ENCODE measurements at regions not wholly inside any gene's neighbourhood (a gene's known extent, or its start where the extent isn't known, plus 50 kb on each side); places are given as distances from the start of the nearest gene placed in this dataset.

DNA sequence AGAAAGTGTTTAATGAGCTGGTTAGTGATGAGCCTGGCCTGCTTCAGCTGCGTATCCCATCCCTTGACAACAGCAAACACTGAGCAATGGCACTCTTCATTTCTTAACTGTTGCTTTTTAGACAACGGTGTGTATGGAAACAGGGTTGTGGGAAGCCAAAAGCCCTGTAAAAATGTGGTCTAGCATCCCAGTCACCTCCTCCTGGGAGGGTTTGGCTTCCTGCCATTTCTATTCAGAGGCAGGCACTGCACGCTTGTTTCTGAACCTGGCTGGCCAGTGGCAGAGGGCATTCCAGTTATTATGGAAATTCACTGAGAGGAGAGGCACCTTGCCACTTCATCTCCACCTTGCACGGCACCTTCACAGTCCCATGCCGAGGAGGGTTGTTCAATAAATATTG, 123.0 kb upstream of the ADARB2 start:
- H3K9me3 Mint-ChIP-seq = peaks cover 7% of the 10 kb centered on the region
- H3K4me1 Mint-ChIP-seq (ENCODE audit: low read depth) = no peaks in the 10 kb centered on the region
- no peaks in the 10 kb centered on the region for H3K27me3 Mint-ChIP-seq (ENCODE audit: low read depth)
- H3K27ac Mint-ChIP-seq = no peak overlapping the region
- no peaks in the 10 kb centered on the region for H3K36me3 Mint-ChIP-seq (ENCODE audit: low read depth)
- no peak overlapping the region for H3K4me3 Mint-ChIP-seq

DNA sequence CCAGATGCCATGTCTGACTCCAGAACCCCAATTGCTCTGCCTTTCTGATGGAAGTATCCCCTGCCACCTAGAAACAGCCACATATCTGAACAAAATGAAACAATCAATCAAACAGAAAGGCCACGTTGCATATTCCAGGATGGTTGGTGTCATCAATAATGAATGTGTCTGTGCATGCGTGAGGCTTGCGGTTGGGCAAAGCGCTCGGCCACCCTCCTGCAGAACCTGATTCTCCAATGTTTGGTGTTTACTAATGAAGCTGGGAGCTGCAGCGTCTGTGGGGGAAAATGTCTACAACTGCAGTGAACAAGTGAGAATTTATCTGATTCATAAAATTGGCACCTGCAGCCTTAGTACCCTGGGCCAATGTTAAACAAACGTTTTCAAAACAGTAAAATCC, 121.2 kb upstream of the ADARB2 start:
- no peaks in the 10 kb centered on the region for H3K36me3 Mint-ChIP-seq (ENCODE audit: low read depth)
- H3K27me3 Mint-ChIP-seq (ENCODE audit: low read depth) = no peaks in the 10 kb centered on the region
- H3K4me1 Mint-ChIP-seq (ENCODE audit: low read depth) = no peaks in the 10 kb centered on the region
- H3K4me3 Mint-ChIP-seq = no peak overlapping the region
- H3K27ac Mint-ChIP-seq = no peak overlapping the region
- H3K9me3 Mint-ChIP-seq = peaks cover 3% of the 10 kb centered on the region

DNA sequence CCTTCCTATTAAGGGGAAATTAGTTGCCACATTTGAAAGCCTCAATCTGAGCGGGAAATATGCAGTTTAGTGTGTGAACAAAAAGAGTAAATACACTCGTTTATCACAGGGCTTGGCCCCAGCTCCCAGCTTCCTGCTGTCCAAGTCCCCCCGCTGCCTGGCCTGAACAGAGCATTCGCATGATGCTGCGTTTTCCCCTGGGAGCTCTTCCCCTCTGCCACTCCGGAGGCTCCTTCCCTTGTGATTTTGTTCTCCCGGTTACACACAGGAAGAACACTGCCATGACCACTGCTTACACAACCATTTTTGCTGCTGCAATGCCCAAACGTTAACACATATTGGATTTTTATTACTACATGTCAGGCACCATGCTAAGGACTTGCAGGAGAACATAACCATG, 120.7 kb upstream of the ADARB2 start:
- H3K4me1 Mint-ChIP-seq (ENCODE audit: low read depth) = no peaks in the 10 kb centered on the region
- no peak overlapping the region for H3K27ac Mint-ChIP-seq
- H3K36me3 Mint-ChIP-seq (ENCODE audit: low read depth) = no peaks in the 10 kb centered on the region
- no peak overlapping the region for H3K4me3 Mint-ChIP-seq
- no peaks in the 10 kb centered on the region for H3K9me3 Mint-ChIP-seq
- no peaks in the 10 kb centered on the region for H3K27me3 Mint-ChIP-seq (ENCODE audit: low read depth)

DNA sequence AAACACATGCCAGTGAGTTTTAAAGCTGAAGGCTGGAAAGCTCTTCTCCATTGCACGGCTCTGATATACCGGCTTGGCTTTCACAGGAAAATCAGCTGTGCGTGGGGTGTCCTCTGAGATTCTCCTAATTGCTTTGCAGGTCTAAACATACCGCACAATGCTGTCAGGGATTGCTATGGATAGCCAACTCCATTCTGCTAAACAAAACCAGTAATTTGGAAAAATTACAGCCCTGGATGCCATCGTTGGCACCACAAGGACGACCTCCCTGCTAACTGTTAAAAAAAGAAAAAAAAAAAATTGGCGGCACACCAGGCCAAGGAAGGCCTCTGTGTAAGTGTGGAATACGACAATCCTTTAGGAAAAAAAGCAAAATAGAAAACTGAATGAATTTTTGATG, 118.6 kb upstream of the ADARB2 start:
- Mint-ChIP-seq H3K27me3 (ENCODE audit: low read depth) (no peaks in the 10 kb centered on the region), H3K36me3 (ENCODE audit: low read depth) (no peaks in the 10 kb centered on the region), H3K9me3 (no peaks in the 10 kb centered on the region), H3K27ac (no peak overlapping the region), H3K4me3 (no peak overlapping the region), H3K4me1 (ENCODE audit: low read depth) (no peaks in the 10 kb centered on the region)

DNA sequence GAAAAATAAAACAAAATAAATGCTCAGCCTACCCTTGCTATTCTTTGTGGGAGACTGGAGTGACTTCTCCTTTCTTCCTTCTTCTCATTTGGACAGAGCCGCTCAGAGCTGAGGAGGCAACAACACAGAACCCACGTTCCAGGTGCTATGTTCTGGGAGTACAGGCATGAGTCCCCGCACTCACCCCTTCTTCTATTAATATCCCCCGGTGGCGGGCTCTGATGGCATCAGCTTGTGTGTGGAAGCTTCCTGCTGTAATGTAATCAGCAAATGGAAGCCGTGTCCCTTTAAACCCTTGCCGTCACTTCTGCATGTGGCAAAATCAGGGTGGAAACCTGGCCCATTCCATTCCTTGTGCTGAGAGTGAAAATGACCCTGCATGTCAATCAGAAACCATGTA, 116.9 kb upstream of the ADARB2 start:
- Mint-ChIP-seq H3K36me3 (ENCODE audit: low read depth) (no peaks in the 10 kb centered on the region), H3K27me3 (ENCODE audit: low read depth) (no peaks in the 10 kb centered on the region), H3K4me1 (ENCODE audit: low read depth) (no peaks in the 10 kb centered on the region), H3K4me3 (no peak overlapping the region), H3K27ac (no peak overlapping the region), H3K9me3 (peaks cover 5% of the 10 kb centered on the region)

DNA sequence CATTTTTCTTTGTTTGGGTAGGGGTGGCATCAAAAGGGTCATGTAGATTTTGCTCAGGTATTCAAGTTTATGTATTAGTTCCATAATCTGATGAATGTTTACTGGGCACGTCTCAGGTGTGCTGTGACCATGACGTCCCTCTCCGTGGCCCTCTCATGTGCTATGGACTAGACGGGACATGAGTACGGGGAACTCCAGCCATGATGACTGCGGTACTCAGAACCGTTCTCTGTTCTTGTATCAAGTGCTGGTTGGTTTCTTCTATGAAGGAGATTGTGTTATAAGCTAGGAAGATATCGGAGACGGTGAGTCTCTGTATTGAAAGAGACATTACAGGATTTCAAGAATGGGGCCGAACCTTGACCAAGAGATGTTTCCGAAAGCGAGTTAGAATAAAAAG, 116.5 kb upstream of the ADARB2 start:
- no peak overlapping the region for H3K27ac Mint-ChIP-seq
- no peaks in the 10 kb centered on the region for H3K4me1 Mint-ChIP-seq (ENCODE audit: low read depth)

DNA sequence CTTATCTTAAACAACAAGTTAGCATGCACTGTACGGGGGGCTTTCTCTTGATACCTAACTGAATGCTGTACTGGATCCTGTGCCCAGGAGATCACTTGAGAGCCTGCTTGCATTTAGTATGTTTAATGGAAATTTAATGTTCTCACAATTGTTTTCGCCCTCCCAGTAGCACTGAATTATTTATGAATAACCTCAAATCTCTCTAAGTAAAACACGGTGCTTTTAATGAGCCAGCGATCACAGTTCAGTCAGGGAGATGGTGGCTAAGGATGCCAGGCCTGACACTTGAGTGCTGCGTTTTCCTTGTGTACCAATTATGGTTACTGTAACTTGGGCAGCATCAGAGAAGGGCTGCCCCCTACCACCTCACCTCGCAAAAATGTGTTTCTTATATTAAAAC, 115.5 kb upstream of the ADARB2 start:
- no peak overlapping the region for H3K4me3 Mint-ChIP-seq
- H3K4me1 Mint-ChIP-seq (ENCODE audit: low read depth) = no peaks in the 10 kb centered on the region
- no peak overlapping the region for H3K27ac Mint-ChIP-seq
- H3K9me3 Mint-ChIP-seq = peaks cover 5% of the 10 kb centered on the region
- H3K36me3 Mint-ChIP-seq (ENCODE audit: low read depth) = no peaks in the 10 kb centered on the region
- H3K27me3 Mint-ChIP-seq (ENCODE audit: low read depth) = no peaks in the 10 kb centered on the region

More for the DNA sequence above, 116.5 kb upstream of the ADARB2 start:
- Mint-ChIP-seq H3K9me3 (peaks cover 5% of the 10 kb centered on the region), H3K27me3 (ENCODE audit: low read depth) (no peaks in the 10 kb centered on the region), H3K36me3 (ENCODE audit: low read depth) (no peaks in the 10 kb centered on the region), H3K4me3 (no peak overlapping the region)

DNA sequence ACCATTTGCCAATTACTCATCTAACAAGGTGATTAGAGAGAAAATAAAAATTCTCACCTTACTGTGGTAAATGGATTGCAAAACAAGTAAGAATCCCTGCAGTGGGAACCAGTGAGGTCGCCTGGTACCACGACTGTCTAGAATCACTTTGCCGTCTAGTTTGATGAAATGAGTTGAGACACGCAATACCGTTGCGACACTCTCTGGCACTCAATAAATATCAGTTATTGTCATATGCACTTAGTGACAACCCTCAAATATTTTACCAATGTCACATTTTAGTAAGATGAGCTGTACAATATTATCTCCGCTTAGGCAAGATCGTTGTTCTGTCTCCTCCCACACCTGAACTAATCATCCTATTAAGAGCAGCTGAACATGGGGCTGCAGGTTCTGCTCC, 114.4 kb upstream of the ADARB2 start:
- Mint-ChIP-seq H3K27me3 (ENCODE audit: low read depth) (no peaks in the 10 kb centered on the region), H3K36me3 (ENCODE audit: low read depth) (no peaks in the 10 kb centered on the region), H3K9me3 (peaks cover 7% of the 10 kb centered on the region), H3K4me1 (ENCODE audit: low read depth) (no peaks in the 10 kb centered on the region), H3K27ac (no peak overlapping the region), H3K4me3 (no peak overlapping the region)

DNA sequence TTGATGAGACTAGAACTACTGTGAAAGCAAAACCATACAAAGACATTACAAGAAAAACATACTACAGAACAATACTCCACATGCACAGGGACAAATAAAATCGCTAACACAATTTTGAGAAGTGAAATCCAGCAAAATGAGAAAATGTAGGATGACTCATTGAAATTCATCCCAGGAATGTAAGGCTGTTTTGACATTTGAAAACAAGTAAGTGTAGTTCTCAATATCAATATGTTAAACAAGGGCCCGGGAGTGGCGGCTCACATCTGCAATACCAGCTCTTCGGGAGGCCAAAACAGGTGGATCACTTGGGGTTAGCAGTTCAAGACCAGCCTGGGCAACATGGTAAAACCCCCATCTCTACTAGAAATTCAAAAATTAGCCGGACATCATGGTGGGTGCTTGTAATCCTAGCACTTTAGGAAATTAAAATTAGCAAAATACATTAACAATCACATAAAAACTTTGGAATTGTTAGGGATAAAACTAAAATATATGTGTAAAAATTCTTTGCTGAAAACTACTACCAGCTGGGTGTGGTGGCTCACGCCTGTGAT, 113.7 kb upstream of the ADARB2 start:
- Mint-ChIP-seq H3K36me3 (ENCODE audit: low read depth) (no peaks in the 10 kb centered on the region), H3K4me1 (ENCODE audit: low read depth) (no peaks in the 10 kb centered on the region), H3K4me3 (no peak overlapping the region), H3K27me3 (ENCODE audit: low read depth) (no peaks in the 10 kb centered on the region), H3K27ac (no peak overlapping the region), H3K9me3 (peaks cover 9% of the 10 kb centered on the region)

DNA sequence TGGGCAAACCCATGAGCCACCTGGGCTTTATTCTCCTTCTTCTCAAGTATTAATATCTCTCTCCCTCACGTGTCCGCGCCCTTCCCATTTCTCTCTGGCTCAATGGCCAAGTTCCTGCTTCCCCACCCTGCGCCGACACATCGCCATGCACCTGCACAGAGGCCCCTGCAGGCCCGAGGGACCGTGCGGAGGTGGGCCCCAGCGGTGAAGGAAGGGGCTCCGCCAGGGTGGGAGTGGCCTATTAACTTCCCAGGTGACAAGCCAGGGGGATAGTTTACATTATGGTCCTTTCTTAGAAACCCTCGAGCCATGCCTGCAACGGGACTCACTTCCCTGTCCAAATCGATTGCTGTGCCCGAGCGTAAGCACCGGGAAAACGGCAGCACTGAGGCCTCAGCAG, 110.0 kb upstream of the ADARB2 start:
- no peaks in the 10 kb centered on the region for H3K27me3 Mint-ChIP-seq (ENCODE audit: low read depth)
- H3K9me3 Mint-ChIP-seq = peaks cover 9% of the 10 kb centered on the region
- no peaks in the 10 kb centered on the region for H3K36me3 Mint-ChIP-seq (ENCODE audit: low read depth)
- no peaks in the 10 kb centered on the region for H3K4me1 Mint-ChIP-seq (ENCODE audit: low read depth)
- H3K27ac Mint-ChIP-seq = no peak overlapping the region
- H3K4me3 Mint-ChIP-seq = no peak overlapping the region

DNA sequence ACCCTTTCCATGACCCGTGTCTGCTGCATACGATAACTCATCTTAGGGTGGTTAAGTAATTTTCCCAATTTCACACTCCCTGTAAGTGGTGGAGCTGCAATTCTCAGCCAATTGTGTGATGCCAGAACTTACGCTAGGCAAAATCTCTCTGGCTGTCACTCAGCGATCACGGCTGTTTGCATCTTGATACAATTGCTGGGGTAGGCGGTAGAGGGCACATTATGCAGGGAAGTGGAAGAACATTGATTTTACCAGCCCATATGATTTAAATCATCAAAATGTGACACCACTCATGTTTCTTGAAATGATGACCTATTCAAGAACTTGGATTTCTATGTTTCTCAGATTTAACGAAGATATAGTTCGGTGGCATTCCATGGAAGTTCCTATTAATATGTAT, 108.7 kb upstream of the ADARB2 start:
- H3K27ac Mint-ChIP-seq = no peak overlapping the region
- H3K27me3 Mint-ChIP-seq (ENCODE audit: low read depth) = no peaks in the 10 kb centered on the region
- no peaks in the 10 kb centered on the region for H3K36me3 Mint-ChIP-seq (ENCODE audit: low read depth)
- H3K9me3 Mint-ChIP-seq = peaks cover 13% of the 10 kb centered on the region
- H3K4me1 Mint-ChIP-seq (ENCODE audit: low read depth) = no peaks in the 10 kb centered on the region
- H3K4me3 Mint-ChIP-seq = no peak overlapping the region

DNA sequence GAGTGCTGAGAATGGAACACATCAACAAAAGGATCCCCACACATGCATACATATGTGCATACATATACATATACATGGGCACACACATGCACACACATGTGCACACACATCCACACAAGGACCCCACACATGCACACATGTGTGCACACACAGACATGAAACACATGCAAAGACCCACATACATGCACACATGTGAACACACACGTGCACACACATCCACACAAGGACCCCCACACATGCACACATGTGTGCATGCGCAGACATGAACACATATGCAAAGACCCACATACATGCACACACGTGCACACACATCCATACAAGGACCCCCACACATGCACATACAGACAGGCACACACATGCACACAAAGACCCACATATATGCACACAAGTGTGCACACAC, 104.4 kb upstream of the ADARB2 start:
- Mint-ChIP-seq H3K27ac (no peak overlapping the region), H3K9me3 (peaks cover 6% of the 10 kb centered on the region), H3K36me3 (ENCODE audit: low read depth) (no peaks in the 10 kb centered on the region), H3K27me3 (ENCODE audit: low read depth) (no peaks in the 10 kb centered on the region), H3K4me1 (ENCODE audit: low read depth) (no peaks in the 10 kb centered on the region), H3K4me3 (no peak overlapping the region)

DNA sequence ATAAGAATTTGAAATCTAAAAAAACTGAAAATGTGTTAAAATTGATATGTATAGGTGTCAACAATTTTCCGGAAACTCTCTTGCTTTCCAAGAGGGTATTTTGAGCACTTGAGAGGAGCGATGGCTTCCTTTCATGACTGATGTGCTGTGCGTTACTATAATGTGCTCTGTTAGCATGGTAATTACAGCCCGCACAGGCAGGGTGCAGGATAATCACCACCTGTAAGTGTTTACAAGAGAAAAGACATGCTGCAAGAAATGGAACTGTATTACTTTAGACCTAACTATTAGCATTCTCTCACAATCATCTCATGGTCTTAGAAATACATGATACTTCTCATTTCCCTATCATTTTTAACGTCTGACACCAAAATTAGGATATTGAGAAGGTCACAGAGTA, 92.4 kb upstream of the ADARB2 start:
- Mint-ChIP-seq H3K4me3 (no peak overlapping the region), H3K27ac (no peak overlapping the region), H3K9me3 (peaks cover 4% of the 10 kb centered on the region), H3K27me3 (ENCODE audit: low read depth) (no peaks in the 10 kb centered on the region), H3K36me3 (ENCODE audit: low read depth) (no peaks in the 10 kb centered on the region), H3K4me1 (ENCODE audit: low read depth) (no peaks in the 10 kb centered on the region)

DNA sequence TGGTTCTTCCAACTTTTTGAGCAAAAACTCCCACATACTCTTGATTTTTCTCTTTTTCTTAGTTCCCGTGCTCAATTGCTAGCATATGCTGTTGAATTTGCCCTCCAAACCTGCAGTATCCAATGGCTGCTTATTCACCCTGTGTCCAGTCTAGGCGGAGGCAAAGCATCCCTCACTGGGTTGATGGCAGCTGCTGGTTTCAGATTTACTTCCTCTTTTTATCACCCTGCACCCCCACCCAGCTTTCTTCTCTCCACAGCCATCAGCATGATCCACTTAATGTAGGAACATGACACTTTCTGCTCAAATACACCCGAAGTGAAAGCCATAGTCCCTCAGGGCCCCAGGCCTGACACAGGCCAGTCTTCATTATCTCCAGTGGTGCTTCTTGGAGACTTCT, 87.6 kb upstream of the ADARB2 start:
- H3K4me3 Mint-ChIP-seq = no peak overlapping the region
- H3K27me3 Mint-ChIP-seq (ENCODE audit: low read depth) = no peaks in the 10 kb centered on the region
- H3K27ac Mint-ChIP-seq = no peak overlapping the region
- H3K9me3 Mint-ChIP-seq = peaks cover 4% of the 10 kb centered on the region
- no peaks in the 10 kb centered on the region for H3K4me1 Mint-ChIP-seq (ENCODE audit: low read depth)
- no peaks in the 10 kb centered on the region for H3K36me3 Mint-ChIP-seq (ENCODE audit: low read depth)

DNA sequence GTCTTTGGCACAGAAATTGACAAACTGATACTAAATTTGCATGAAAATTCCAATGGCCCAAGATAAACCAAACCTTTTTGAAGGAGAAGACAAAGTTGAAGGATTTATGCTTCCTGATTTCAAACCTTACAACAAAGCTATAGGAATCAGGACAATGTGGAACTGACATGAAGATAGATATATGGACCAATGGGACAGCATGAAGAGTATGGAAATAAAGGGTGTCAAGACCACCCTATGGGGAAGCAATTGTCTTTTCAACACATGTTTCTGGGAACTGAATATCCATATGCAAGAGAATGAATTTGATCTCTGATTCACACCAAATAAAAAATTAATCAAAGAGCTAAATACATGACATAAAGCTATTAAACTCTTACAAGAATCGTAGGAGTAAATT, 77.2 kb upstream of the ADARB2 start:
- Mint-ChIP-seq H3K27me3 (ENCODE audit: low read depth) (no peaks in the 10 kb centered on the region), H3K9me3 (peaks cover 7% of the 10 kb centered on the region), H3K27ac (no peak overlapping the region)

DNA sequence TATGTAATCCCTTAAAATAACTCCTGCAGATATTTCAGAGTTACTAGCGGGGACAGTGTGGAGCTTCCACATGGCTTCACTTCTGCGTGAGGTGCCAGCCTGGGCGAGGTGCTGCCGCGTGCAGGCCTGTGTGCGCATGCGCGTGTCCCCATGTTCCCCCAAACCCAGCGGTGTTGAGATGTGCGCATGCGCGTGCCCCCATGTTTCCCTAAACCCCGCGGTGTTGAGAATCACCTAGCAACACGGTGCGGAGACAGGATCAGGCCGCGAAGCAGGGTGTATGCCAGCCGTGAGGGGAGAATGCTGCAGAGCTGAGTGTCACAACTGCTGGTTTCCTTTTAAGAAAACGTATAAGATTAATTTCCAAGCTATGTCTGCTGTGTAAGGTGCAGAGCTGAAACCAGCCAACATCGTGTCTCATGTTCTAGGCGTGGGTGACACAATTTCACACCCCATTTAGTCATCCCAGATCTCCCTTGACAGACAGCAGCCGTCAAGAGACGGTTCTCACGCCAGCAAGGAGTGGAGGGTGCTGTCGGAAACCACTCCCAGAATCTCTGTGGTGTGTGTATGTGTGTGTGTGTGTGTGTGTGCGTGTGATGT, 71.9 kb upstream of the ADARB2 start:
- Mint-ChIP-seq H3K27ac (no peak overlapping the region), H3K36me3 (ENCODE audit: low read depth) (no peaks in the 10 kb centered on the region), H3K27me3 (ENCODE audit: low read depth) (no peaks in the 10 kb centered on the region), H3K9me3 (no peaks in the 10 kb centered on the region), H3K4me3 (no peak overlapping the region), H3K4me1 (ENCODE audit: low read depth) (no peaks in the 10 kb centered on the region)

More for the DNA sequence above, 77.2 kb upstream of the ADARB2 start:
- no peaks in the 10 kb centered on the region for H3K36me3 Mint-ChIP-seq (ENCODE audit: low read depth)
- no peak overlapping the region for H3K4me3 Mint-ChIP-seq
- no peaks in the 10 kb centered on the region for H3K4me1 Mint-ChIP-seq (ENCODE audit: low read depth)

Data from T-helper 1 cell treated with Interleukin-12 subunit alpha and Interleukin-12 subunit beta and Interleukin-4 antibody, amounts not matched to agents 30 μg/mL and 1 μg/mL, for 36 hours (primary cell).